Hematopoietic multipotent progenitor cell (in vitro differentiated cells): ENCODE measurements at regions not wholly inside any gene's neighbourhood (a gene's known extent, or its start where the extent isn't known, plus 50 kb on each side); places are given as distances from the start of the nearest gene placed in this dataset.
A peak's percentile ranks its signal among the peaks of the same experiment; 100 is the strongest.
"Not testable (repeated sequence)": the region's sequence is repeated elsewhere in the genome, so short reads cannot be mapped to it uniquely, and the experiment has no call there.

Experiments used
- DNase-seq, 3 donors: peaks; one replicate each; pipeline ENCODE4 v3.0.0-alpha.2; 2011 to 2015; ENCODE audit warnings: low read depth in 2 of 3, low spot score in 2 of 3

- no peak for DNase-seq
Observed at GRCh38 chr14:87640553-87640952, 352.4 kb downstream of the GALC start.

DNA sequence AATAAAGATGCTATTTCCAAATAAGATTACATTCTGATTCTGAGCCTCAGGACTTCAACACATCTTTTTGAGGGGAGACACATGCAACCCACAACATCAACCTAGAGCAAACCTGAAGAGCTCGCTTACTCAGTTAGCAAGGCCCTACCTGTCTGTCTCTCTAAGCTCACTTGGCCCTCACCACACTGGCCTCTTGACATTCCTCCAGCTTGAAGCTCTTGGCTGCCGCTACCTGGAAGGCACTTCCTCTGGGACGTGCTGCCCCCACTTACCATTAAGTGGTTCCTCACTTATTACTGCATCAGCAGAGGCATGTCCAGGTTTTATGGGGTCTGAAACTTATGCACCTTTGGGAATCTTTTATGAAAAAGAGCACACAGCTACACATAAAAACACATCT lies 354.8 kb downstream of the GALC start:
- DNase-seq = no peak

- no peak for DNase-seq
Observed at GRCh38 chr14:87635442-87635841, 357.5 kb downstream of the GALC start.

DNA sequence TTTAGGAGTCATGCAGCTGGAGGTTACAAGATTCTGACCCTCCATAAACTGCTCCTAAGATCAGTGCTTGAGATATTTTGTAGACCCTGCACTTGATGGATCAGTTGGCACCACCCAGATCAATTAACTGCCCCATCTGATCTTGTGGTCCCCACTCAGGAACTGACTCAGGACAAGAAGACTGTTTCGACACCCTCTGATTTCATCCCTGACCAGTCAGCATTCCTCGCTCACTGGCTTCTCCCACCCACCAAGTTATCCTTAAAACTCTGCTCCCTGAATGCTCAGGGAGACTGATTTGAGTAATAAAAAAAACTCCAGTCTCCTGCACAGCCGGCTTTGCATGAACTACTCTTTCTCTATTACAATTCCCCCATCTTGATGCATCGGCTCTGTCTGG lies 360.2 kb downstream of the GALC start:
- DNase-seq = no peak

DNA sequence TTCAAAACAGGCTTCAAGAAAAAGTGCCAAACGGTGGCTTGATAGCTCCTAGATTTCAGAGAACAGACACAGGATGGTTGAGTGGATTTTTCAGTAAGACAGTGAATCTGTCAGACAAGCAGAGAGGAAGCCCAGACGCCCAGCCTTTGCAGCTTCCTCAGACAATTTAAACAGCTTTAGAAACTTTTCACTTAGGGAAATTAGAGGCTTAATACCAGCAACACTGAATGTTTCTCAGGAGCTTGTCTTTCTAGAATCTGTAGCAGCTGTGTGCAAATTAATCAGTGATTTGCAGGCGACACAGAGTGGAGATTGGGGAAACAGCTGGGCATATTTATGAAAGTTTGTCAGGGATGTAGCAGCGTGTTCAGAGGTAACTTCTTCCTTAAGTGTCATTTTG lies 362.1 kb downstream of the GALC start:
- DNase-seq = no peak

DNA sequence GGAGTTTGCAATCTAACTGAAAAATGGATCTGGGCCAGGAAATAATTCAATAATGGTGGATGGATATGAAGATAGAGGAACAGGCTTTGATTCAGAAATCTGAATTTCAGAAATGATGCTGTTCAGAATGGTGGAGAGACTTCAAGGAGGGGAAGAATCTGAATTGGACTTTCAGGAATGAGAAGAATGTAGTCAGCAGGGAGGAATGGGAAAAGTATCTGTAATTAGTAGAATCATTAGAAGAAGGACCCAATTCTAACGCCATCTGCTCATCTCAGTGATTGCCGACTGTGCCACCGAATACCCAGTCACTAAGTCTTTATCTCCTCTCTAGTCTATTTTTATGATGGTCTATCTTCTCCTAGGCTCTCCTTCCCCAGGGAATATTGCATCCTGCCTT lies 363.2 kb downstream of the GALC start:
- DNase-seq = no peak

DNA sequence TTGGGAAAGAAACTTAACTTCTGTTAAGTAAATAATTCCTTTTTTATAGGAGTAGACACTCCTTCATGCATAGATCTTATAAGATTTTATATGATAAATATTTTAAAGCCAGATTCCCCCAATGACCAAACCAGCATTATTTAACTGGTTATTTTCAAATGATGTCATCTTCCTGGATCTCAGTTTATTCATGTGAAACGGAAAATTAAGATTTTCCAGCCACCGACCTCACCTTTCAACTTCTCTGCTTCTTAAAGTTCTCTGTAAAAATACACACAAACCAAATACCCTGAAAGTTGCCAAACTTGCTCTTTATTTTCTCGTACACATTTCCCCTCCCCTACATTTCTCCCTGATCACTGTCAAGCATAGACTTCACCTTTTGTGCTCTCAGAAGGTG lies 364.2 kb downstream of the GALC start:
- DNase-seq = no peak

GRCh38 chr14:87628129-87628528 lies 364.9 kb downstream of the GALC start:
- DNase-seq = no peak

DNA sequence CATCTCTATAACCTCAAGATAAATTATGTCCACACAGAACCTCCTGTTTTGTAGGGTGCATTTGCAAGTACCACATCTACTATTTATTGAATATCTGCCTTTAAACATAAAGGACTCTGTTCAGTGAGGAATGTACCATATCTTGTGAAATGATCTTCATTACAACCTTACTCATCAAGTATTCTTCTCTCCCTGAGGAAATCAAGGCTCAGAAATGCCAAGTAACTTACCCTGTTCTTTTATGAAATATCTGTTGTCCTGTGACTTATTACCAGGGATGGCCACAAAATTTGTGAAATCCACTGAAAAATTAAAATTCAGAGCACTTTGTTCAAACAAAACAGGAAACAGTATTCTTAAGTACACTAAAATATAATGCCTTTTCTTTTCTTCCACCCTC lies 366.7 kb downstream of the GALC start:
- no peak for DNase-seq

DNA sequence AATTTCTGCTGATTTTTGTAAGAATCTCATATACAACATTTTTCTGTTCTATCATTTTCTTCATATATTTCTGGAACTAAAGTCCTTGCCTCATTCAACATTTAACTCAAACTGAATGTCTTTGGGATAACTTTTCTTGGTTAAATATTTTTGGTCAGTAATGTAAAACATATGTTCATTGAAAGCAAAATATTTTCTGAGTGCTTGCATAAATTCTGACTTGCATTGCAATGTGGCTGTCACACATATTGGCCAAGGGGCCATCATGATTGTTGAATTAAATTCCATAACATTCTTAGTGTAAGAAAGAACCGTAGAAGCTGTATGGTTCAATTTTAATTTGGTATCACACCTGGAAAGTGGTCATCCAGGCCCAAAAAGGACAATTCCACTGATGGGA lies 369.4 kb downstream of the GALC start:
- DNase-seq = no peak

DNA sequence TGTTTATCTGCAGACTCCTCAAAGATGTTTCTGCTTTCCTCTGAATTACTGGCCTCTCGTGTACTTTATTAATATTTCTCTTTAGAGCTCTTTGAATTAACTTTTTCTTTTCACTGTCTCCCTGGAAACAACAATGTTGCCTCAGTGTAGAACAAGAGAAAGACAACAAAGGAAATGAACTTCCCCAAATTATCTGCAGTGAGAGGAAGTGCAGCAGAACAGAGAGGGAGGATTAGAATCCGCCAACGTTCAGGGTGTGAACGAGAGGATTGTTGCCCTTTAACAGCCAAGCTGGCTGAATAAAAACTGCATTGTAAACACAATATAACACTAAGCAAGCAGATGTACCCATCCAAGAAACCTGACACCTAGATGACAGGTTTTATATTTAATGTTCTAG lies 375.9 kb downstream of the GALC start:
- DNase-seq = no peak

GRCh38 chr14:87615822-87616679 lies 376.9 kb downstream of the GALC start:
- DNase-seq = peak in 2 of 3 donors; percentile 21 to 55

DNA sequence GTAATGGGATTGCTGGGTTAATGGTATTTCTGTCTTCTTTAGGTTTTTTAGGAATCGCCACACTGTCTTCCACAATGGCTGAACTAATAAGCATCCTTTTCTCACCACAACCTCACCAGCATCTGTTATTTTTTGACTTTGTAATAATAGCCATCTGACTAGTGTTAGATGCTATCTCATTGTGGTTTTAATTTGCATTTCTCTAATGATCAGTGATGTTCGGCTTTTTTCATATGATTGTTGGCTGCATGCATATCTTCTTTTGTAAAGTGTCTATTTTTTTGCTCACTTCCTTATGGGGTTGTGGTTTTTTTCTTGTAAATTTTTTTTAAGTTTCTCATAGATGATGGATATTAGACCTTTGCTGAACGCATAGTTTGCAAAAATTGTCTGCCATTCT lies 377.9 kb downstream of the GALC start:
- no peak for DNase-seq

GRCh38 chr14:87613881-87614280 lies 379.1 kb downstream of the GALC start:
- DNase-seq = no peak

DNA sequence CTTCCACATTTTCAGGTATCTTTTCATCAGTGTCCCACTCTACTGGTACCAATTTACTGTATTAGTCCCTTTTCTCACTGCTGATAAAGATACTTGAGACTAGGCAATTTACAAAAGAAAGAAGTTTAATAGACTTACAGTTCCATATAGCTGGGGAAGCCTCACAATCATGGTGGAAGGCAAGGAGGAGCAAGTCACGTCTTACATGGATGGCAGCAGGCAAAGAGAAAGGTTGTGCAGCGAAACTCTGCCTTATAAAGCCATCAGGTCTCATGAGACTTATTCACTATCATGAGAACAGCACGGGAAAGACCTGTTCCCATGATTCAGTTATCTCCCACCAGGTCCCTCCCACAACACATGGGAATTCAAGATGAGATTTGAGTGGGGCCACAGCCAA lies 385.9 kb downstream of the GALC start:
- DNase-seq = not testable (repeated sequence)

DNA sequence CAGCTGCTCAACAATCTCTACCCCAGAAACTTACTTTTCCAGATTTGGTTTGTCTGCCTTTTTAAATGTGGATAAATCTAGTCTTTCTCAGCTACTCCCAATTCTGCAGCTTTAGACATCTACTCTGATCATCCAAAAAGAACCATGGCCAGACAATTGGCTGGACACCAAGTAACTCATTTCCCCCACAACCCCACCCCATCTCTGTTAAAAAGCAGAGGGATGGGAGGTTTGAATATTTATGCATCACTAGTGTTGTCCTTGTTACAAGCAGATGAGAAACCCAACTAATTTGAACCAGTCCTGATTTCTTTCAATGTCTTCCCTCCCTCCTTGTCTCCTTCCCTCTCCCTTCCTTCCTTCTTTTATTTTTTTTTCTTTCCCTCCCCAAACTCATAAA lies 391.9 kb downstream of the GALC start:
- no peak for DNase-seq

DNA sequence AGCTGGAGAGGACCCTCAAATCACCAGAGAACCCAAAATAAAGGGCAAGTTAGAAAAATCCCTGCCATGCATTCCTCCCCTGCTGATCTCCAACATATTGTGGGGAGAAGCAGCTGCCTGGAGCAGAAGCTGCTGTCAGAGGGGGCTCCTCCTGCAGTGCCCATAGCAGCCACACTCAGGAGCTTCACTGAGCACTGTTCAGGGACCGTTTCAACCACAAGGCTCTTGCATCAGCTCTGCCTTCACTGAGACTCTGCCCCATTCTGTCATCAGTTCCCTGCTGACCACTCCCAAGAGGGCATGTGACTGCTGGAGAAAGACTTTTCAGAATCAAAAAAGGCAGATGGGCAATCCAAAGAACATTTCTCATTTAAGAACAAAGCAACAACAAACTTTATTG lies 392.7 kb downstream of the GALC start:
- DNase-seq = no peak

DNA sequence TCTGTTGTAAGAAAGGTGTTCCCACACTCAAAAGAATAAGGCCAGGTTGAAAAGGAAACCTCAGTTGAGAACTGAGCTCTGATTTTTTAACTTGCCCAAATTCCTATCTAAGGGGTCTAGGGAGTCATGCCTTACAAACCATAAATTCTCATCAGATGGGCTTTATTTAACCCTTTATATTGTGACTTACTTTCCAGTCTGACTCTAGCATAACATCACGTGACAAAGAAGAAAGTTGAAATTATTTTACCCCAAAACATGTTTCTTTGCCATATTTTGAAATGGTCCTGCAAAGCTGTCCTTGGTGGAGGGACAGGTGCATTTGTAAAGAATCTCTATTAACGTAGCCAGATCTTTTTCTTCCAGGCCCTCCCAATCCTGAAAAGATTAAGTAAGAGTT lies 411.7 kb downstream of the GALC start:
- DNase-seq = no peak

GRCh38 chr14:87579036-87579435 lies 413.9 kb downstream of the GALC start:
- DNase-seq = no peak

DNA sequence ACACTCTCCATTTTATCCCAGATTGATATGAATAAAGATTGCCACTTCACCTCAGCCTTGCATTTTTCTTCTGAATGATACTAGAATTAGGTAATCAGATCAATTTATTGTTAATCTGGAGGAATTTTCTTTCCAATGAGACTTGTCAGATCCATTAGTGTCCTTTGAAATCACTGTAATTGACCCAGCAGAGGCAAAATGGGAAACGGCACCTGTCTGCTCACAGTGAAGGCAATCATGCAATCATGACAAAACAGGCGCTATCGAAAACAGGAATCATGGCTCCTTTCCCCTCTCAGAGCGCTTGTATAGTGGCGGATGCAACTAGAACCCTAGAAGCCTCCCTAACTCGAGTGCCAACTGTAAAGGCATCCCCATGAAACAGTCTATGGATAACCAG lies 417.6 kb downstream of the GALC start:
- no peak for DNase-seq

DNA sequence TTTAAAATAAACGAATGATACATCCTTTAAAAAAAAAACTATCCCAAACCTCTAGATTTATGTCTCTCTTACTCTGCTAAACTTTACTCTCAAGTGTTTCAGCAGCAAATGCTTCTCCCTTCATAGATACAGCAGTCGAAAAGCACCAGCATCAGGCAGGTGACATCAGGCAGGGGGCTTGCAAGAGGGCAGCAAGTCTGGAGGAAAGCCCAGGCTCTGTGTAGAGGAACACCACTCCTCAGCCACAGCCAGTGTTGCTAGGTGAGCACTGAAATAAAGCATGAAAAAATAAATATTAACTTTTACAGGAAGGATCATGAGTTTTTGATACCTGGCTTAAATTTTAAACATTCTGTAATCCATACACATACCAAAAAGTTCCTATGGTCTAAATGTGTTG lies 419.4 kb downstream of the GALC start:
- no peak for DNase-seq

GRCh38 chr14:87567618-87568295 lies 425.2 kb downstream of the GALC start:
- no peak for DNase-seq
